Activated B cell treated with CpG ODN at 0.5 μM for 24 hours (primary cell): ENCODE measurements at regions not wholly inside any gene's neighbourhood (a gene's known extent, or its start where the extent isn't known, plus 50 kb on each side); places are given as distances from the start of the nearest gene placed in this dataset.

ENCODE experiments used
- ATAC-seq: fragments of 200-7000 bp; cut with Tn5 transposase; one replicate; pipeline ENCODE4 v1.10.0; 2021; ENCODE audit warnings: low read depth, mild to moderate bottlenecking, moderate library complexity
- CTCF ChIA-PET: fragments of 350-600 bp; sonication (Branson Sonifier 250); formaldehyde crosslinking; loops from one replicate; lab custom pipeline; 2021; ENCODE audit warnings: antibody characterized with exemption; lab: Charles Lee
- POLR2A ChIA-PET: fragments of 350-600 bp; sonication (Branson Sonifier 250); formaldehyde crosslinking; loops from one replicate; lab custom pipeline; 2021; ENCODE audit warnings: antibody characterized with exemption; lab: Charles Lee
- DNase-seq: peaks from one replicate; pipeline ENCODE4 v3.0.0; 2022
- H3K27ac Mint-ChIP-seq: one replicate; pipeline ENCODE4 v1.8.0; 2020; ENCODE audit warnings: mixed read lengths
- H3K27me3 Mint-ChIP-seq: one replicate; pipeline ENCODE4 v1.8.0; 2021; ENCODE audit warnings: mixed read lengths
- H3K36me3 Mint-ChIP-seq: one replicate; pipeline ENCODE4 v1.8.0; 2021; ENCODE audit warnings: low read depth, mixed read lengths
- H3K4me1 Mint-ChIP-seq: one replicate; pipeline ENCODE4 v1.8.0; 2021; ENCODE audit warnings: mixed read lengths
- H3K4me3 Mint-ChIP-seq: one replicate; pipeline ENCODE4 v1.8.0; 2020; ENCODE audit warnings: mild to moderate bottlenecking, mixed read lengths
- H3K9me3 Mint-ChIP-seq: one replicate; pipeline ENCODE4 v1.8.0; 2020; ENCODE audit warnings: mixed read lengths
- intact Hi-C: fragments of 100-400 bp; cut with micrococcal nuclease; formaldehyde crosslinking; loops from one replicate; pipeline ENCODE4 v1.15.1; 2024
- TF ChIP-seq, protein P1 (sequence below): fragments of 200-600 bp; IDR thresholded peaks from one replicate; pipeline ENCODE4 v1.8.0; 2022; ENCODE audit warnings: antibody characterized with exemption, mild to moderate bottlenecking

DNA sequence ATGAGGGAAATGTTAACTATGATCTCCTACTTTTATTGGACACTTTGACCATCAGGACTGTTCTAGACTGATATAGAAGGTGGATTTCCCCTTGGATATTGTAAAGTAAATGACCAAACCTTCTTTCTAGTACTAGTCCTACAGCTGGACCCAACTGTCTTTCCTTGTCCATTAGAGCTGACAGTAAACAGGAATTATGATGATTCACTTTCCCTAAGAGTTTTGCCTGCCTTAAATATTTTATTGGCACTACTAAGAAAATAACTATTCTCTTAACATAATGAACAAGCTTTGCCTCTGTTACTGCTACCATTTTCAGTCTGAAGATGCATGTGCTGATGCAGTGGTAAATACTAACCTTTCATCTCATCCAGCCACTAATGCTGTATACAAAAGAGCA, 915.4 kb downstream of the CENPC start:
- intact Hi-C loops: no loop called here
- Mint-ChIP-seq H3K4me1 (no peaks in the 10 kb centered on the region), H3K27me3 (no peaks in the 10 kb centered on the region), H3K36me3 (no peaks in the 10 kb centered on the region), H3K4me3 (no peak overlapping the region), H3K9me3 (peaks cover 2% of the 10 kb centered on the region), H3K27ac (no peak overlapping the region)
- DNase-seq (no peak), ATAC-seq (no peak)
- ChIA-PET CTCF (no interaction called here), POLR2A (no interaction called here)
- TF ChIP-seq, protein P1, sequence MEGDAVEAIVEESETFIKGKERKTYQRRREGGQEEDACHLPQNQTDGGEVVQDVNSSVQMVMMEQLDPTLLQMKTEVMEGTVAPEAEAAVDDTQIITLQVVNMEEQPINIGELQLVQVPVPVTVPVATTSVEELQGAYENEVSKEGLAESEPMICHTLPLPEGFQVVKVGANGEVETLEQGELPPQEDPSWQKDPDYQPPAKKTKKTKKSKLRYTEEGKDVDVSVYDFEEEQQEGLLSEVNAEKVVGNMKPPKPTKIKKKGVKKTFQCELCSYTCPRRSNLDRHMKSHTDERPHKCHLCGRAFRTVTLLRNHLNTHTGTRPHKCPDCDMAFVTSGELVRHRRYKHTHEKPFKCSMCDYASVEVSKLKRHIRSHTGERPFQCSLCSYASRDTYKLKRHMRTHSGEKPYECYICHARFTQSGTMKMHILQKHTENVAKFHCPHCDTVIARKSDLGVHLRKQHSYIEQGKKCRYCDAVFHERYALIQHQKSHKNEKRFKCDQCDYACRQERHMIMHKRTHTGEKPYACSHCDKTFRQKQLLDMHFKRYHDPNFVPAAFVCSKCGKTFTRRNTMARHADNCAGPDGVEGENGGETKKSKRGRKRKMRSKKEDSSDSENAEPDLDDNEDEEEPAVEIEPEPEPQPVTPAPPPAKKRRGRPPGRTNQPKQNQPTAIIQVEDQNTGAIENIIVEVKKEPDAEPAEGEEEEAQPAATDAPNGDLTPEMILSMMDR: no peak

DNA sequence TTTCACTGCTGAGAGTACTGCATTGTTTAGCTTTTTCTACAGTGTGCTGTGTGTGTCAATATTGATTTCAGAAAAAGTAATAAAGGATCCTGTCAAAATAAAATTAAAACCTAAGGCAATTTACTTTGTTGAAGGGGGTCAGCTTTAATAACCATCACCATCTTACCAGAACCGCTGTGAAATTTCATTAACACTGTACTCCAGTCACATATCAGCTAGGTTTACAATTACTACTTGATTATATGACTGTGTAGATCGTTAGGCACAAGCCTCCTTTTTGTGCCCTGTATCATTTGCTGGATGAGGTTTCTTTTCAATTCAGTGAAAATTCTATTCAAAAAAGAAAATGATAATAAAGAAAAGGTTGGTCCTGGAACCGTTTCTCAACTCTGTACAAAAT, 917.2 kb downstream of the CENPC start:
- no peaks in the 10 kb centered on the region for H3K27me3 Mint-ChIP-seq
- no peaks in the 10 kb centered on the region for H3K9me3 Mint-ChIP-seq
- no peaks in the 10 kb centered on the region for H3K4me1 Mint-ChIP-seq
- no peak for DNase-seq
- ChIA-PET POLR2A (no interaction called here), CTCF (no interaction called here)
- no peak overlapping the region for H3K27ac Mint-ChIP-seq
- no peak for ATAC-seq
- intact Hi-C loops: no loop called here
- TF ChIP-seq, protein P1: no peak
- no peaks in the 10 kb centered on the region for H3K36me3 Mint-ChIP-seq
- H3K4me3 Mint-ChIP-seq: no peak overlapping the region

DNA sequence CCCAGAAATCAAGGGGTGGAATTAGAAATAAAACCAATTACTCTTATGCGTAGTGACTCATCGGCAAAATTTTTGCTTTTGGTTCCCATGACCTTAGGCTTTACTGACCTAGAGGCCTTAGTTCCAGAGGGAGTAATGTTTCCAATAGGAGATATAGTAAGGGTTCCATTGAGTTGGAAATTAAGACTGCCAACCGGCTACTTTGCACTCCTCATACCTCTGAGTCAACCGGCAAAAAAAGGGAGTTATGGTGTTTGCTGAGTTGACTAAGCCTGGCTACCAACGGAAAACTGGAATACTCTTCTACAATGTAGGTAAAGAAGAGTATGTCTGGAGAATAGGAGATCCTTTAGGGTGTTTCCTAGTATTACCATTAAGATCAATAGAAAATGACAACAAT, 919.8 kb downstream of the CENPC start:
- no peak overlapping the region for H3K27ac Mint-ChIP-seq
- no peak for DNase-seq
- no peaks in the 10 kb centered on the region for H3K27me3 Mint-ChIP-seq
- H3K4me3 Mint-ChIP-seq: no peak overlapping the region
- no peaks in the 10 kb centered on the region for H3K36me3 Mint-ChIP-seq
- TF ChIP-seq, protein P1: no peak
- no peak for ATAC-seq
- POLR2A ChIA-PET: no interaction called here
- CTCF ChIA-PET: no interaction called here
- intact Hi-C loops: no loop called here
- no peaks in the 10 kb centered on the region for H3K4me1 Mint-ChIP-seq
- peaks cover 7% of the 10 kb centered on the region for H3K9me3 Mint-ChIP-seq

DNA sequence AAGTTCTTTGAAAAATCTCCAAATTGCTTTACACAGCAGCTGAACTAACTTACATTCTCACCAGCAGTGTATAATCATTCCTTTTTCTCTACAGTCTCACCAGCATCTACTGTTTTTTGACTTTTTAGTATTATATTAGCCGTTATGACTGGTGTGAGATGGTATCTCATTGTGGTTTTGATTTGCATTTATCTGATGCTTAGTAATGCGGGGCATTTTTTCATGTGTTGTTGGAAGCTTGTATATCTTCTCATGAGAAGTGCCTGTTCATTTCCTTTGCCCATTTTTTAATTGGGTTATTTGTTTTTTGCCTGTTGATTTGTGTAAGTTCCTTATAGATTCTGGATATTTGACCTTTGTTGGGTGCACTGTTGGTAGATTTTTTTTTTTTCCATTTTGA, 931.7 kb downstream of the CENPC start:
- Mint-ChIP-seq H3K27ac (no peak overlapping the region), H3K27me3 (no peaks in the 10 kb centered on the region), H3K36me3 (no peaks in the 10 kb centered on the region), H3K9me3 (peaks cover 23% of the 10 kb centered on the region), H3K4me3 (no peak overlapping the region), H3K4me1 (no peaks in the 10 kb centered on the region)
- TF ChIP-seq, protein P1: no peak
- CTCF ChIA-PET: no interaction called here
- POLR2A ChIA-PET: no interaction called here
- ATAC-seq (no peak), DNase-seq (no peak)
- intact Hi-C loops: no loop called here

DNA sequence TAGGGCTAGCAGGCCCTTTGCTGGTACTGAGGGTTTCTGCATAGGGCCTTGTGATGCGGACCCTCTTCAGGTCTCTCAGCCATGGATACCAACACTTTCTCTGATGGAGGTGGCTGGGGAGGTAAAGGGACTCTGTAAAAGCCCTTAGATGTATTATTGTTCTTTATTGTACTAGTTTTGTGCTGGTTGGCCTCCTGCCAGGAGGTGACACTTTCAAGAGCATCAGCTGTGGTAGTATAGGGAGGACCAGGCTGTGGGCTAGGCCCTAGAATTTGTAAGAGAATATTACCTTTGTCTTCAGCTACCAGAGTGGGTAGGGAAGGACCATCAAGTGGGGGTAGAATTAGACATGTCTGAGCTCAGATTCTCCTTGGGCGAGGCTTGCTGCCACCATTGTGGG, 936.3 kb downstream of the CENPC start:
- Mint-ChIP-seq H3K9me3 (peaks cover 3% of the 10 kb centered on the region), H3K36me3 (no peaks in the 10 kb centered on the region), H3K27ac (no peak overlapping the region), H3K27me3 (no peaks in the 10 kb centered on the region), H3K4me1 (no peaks in the 10 kb centered on the region), H3K4me3 (no peak overlapping the region)
- CTCF ChIA-PET: no interaction called here
- POLR2A ChIA-PET: no interaction called here
- ATAC-seq (no peak), DNase-seq (no peak)
- TF ChIP-seq, protein P1: no peak
- intact Hi-C loops: no loop called here
